HCT116 (cell line): ENCODE measurements at regions not wholly inside any gene's neighbourhood (a gene's known extent, or its start where the extent isn't known, plus 50 kb on each side); places are given as distances from the start of the nearest gene placed in this dataset.

Experiments used
- ATAC-seq: fragments of 200-7000 bp; cut with Tn5 transposase; 2 replicates; pipeline ENCODE4 v1.9.1; 2020; ENCODE audit warnings: mild to moderate bottlenecking, moderate library complexity
- BruUV-seq: library from RNA; stranded (reverse); fragments of 400-500 nt; replicated peaks from 2 replicates; lab custom pipeline; 2021; lab: Mats Ljungman, UMichigan
- CTCF ChIA-PET: fragments of 300-600 bp; sonication (Branson Sonifier 250); formaldehyde crosslinking; loops from one replicate; lab custom pipeline; 2021; ENCODE audit warnings: antibody characterized with exemption; lab: Charles Lee
- POLR2A ChIA-PET: fragments of 300-600, 350-600 bp; sonication (Branson Sonifier 250); formaldehyde crosslinking; loops from one replicate; lab custom pipeline; 2021; ENCODE audit warnings: antibody characterized with exemption; lab: Charles Lee
- RAD21 ChIA-PET, 2 experiments: fragments of 300-600 bp; sonication (Branson Sonifier 250); formaldehyde crosslinking; loops; one replicate each; lab custom pipeline; 2023; ENCODE audit warnings: low total read pairs in 2 of 2; ENCODE audit not compliant: uncharacterized antibody in 2 of 2, unreplicated experiment in 2 of 2, low non-redundant PET in 1 of 2; lab: Charles Lee
- DNase-seq: peaks from one replicate; pipeline ENCODE4 v3.0.0-alpha.2; 2010; ENCODE audit warnings: low read depth, low spot score
- H2AFZ ChIP-seq: fragments of 200-600 bp; shearing (Covaris generic), sonication (generic); 2 replicates; pipeline ENCODE4 v1.6.1; 2017; ENCODE audit warnings: low read depth, mixed run types, mixed read lengths, antibody characterized with exemption, low read length; ENCODE audit not compliant: poor library complexity, severe bottlenecking
- H3K27ac ChIP-seq: 2 replicates; pipeline ENCODE4 v1.5.1; 2012; ENCODE audit warnings: low read depth, low read length
- H3K27me3 ChIP-seq: fragments of 200-600 bp; sonication (generic); 2 replicates; pipeline ENCODE4 v1.6.1; 2016; ENCODE audit warnings: mixed run types, low read length, mixed read lengths; ENCODE audit not compliant: insufficient read depth
- H3K36me3 ChIP-seq, 2 experiments: fragments of 200-500 bp in 1 of 2; fragments of 200-600 bp in 1 of 2; sonication (Bioruptor generic) in 1 of 2; sonication (generic) in 1 of 2; 2 replicates each; pipeline versions ENCODE4 v1.5.1 to v1.6.1; 2014 to 2016; ENCODE audit warnings: low read length in 2 of 2, inconsistent platforms in 1 of 2, mixed read lengths in 1 of 2, mixed run types in 1 of 2; ENCODE audit not compliant: insufficient read depth in 2 of 2, control insufficient read depth in 1 of 2
- H3K4me1 ChIP-seq, 2 experiments: fragments of 200-600 bp in 1 of 2; sonication (generic) in 1 of 2; 2 replicates each; pipeline versions ENCODE4 v1.5.1 to v1.6.1; 2012 to 2017; ENCODE audit warnings: low read length in 2 of 2, inconsistent platforms in 1 of 2, mild to moderate bottlenecking in 1 of 2, mixed read lengths in 1 of 2, mixed run types in 1 of 2, moderate library complexity in 1 of 2; ENCODE audit not compliant: insufficient read depth in 2 of 2, control insufficient read depth in 1 of 2
- H3K4me2 ChIP-seq: fragments of 200-600 bp; sonication (generic); 2 replicates; pipeline ENCODE4 v1.6.1; 2017; ENCODE audit warnings: mixed run types, low read length, mixed read lengths
- H3K4me3 ChIP-seq, 2 experiments: fragments of 200-600 bp in 1 of 2; sonication (generic) in 1 of 2; replicated peaks in 1 of 2; 2 replicates each; pipeline ENCODE4 v1.5.1; 2011 to 2016; ENCODE audit warnings: low read length in 2 of 2, control low read depth in 1 of 2, low read depth in 1 of 2, mild to moderate bottlenecking in 1 of 2, mixed read lengths in 1 of 2, mixed run types in 1 of 2
- H3K79me2 ChIP-seq: fragments of 200-600 bp; sonication (generic); 2 replicates; pipeline ENCODE4 v1.6.1; 2017; ENCODE audit warnings: mild to moderate bottlenecking, mixed run types, low read length, moderate library complexity, mixed read lengths; ENCODE audit not compliant: insufficient read depth
- H3K9ac ChIP-seq: fragments of 200-600 bp; sonication (generic); 2 replicates; pipeline ENCODE4 v1.6.1; 2016; ENCODE audit warnings: low read length, mixed read lengths
- H3K9me2 ChIP-seq: fragments of 200-600 bp; sonication (generic), shearing (Covaris generic); 2 replicates; pipeline ENCODE4 v1.6.1; 2017; ENCODE audit warnings: mixed run types, mild to moderate bottlenecking, moderate library complexity; ENCODE audit not compliant: insufficient read depth
- H3K9me3 ChIP-seq, 2 experiments: fragments of 200-500 bp in 1 of 2; fragments of 200-600 bp in 1 of 2; sonication (Bioruptor generic) in 1 of 2; sonication (generic) in 1 of 2; 2 replicates each; pipeline ENCODE4 v1.6.1; 2014 to 2017; ENCODE audit warnings: low read length in 2 of 2, mixed read lengths in 2 of 2, inconsistent platforms in 1 of 2, low read depth in 1 of 2, mild to moderate bottlenecking in 1 of 2, mixed run types in 1 of 2, moderate library complexity in 1 of 2; ENCODE audit not compliant: control insufficient read depth in 1 of 2, insufficient read depth in 1 of 2
- H4K20me1 ChIP-seq: fragments of 200-600 bp; sonication (generic), shearing (Covaris generic); 2 replicates; pipeline ENCODE4 v1.6.1; 2017; ENCODE audit warnings: mixed run types, mild to moderate bottlenecking, moderate library complexity; ENCODE audit not compliant: insufficient read depth
- ATF3 ChIP-seq: IDR thresholded peaks from 2 replicates; pipeline ENCODE4 v1.6.1; 2012
- CBX3 ChIP-seq: IDR thresholded peaks from 2 replicates; pipeline ENCODE4 v1.6.1; 2012; ENCODE audit warnings: low read depth
- CEBPB ChIP-seq: IDR thresholded peaks from 2 replicates; pipeline ENCODE4 v1.6.1; 2012; ENCODE audit warnings: low read depth
- CTCF ChIP-seq, 3 experiments: fragments of 200-600 bp in 1 of 3; sonication (generic) in 1 of 3; IDR thresholded peaks in 2 of 3; conservative IDR thresholded peaks in 1 of 3; 2 replicates each; pipeline ENCODE4 v1.5.1; 2012 to 2017; ENCODE audit warnings: low read depth in 2 of 3, low read length in 2 of 3, antibody characterized with exemption in 1 of 3, borderline replicate concordance in 1 of 3, control low read depth in 1 of 3, mild to moderate bottlenecking in 1 of 3, mixed read lengths in 1 of 3, mixed run types in 1 of 3, moderate library complexity in 1 of 3; ENCODE audit not compliant: insufficient read depth in 1 of 3
- EGR1 ChIP-seq: IDR thresholded peaks from 2 replicates; pipeline ENCODE4 v1.6.1; 2012; ENCODE audit warnings: low read depth
- ELF1 ChIP-seq: IDR thresholded peaks from 2 replicates; pipeline ENCODE4 v1.6.1; 2012; ENCODE audit warnings: low read depth, borderline replicate concordance
- EZH2 ChIP-seq: fragments of 200-600 bp; sonication (generic); IDR thresholded peaks from 2 replicates; pipeline ENCODE4 v1.6.1; 2017; ENCODE audit warnings: antibody characterized with exemption, mixed run types
- FOSL1 ChIP-seq: IDR thresholded peaks from 2 replicates; pipeline ENCODE4 v1.6.1; 2012; ENCODE audit warnings: low read depth
- JUND ChIP-seq: IDR thresholded peaks from 2 replicates; pipeline ENCODE4 v1.6.1; 2012
- POLR2A ChIP-seq: IDR thresholded peaks from 2 replicates; pipeline ENCODE4 v1.7.0; 2011; ENCODE audit warnings: borderline replicate concordance; ENCODE audit not compliant: insufficient read depth, insufficient read length; ENCODE audit errors: extremely low read depth
- POLR2AphosphoS5 ChIP-seq: IDR thresholded peaks from 2 replicates; pipeline ENCODE4 v1.6.1; 2011; ENCODE audit warnings: mild to moderate bottlenecking, low read depth, low read length, moderate library complexity
- RAD21 ChIP-seq: IDR thresholded peaks from 2 replicates; pipeline ENCODE4 v1.6.1; 2012; ENCODE audit warnings: low read depth, mild to moderate bottlenecking
- REST ChIP-seq: IDR thresholded peaks from 2 replicates; pipeline ENCODE4 v1.6.1; 2012; ENCODE audit warnings: low read depth
- SIN3A ChIP-seq: IDR thresholded peaks from 2 replicates; pipeline ENCODE4 v1.6.1; 2012; ENCODE audit warnings: low read depth
- TCF7L2 ChIP-seq: IDR thresholded peaks from 2 replicates; pipeline ENCODE4 v1.7.0; 2011; ENCODE audit warnings: borderline replicate concordance, inconsistent platforms; ENCODE audit not compliant: insufficient read depth, insufficient read length; ENCODE audit errors: extremely low read depth
- YY1 ChIP-seq: IDR thresholded peaks from 2 replicates; pipeline ENCODE4 v1.6.1; 2011; ENCODE audit warnings: low read length, low read depth, moderate library complexity, mild to moderate bottlenecking; ENCODE audit not compliant: insufficient replicate concordance; ENCODE audit errors: extremely low read depth
- ZNF274 ChIP-seq: fragments of 200-500 bp; sonication (Bioruptor generic); IDR thresholded peaks from 2 replicates; pipeline ENCODE4 v1.6.1; 2014; ENCODE audit warnings: mild to moderate bottlenecking, low read depth, low read length, inconsistent platforms
- intact Hi-C: fragments of 100-400 bp; cut with micrococcal nuclease; formaldehyde crosslinking; loops from 2 replicates; pipeline ENCODE4 v1.10.0; 2022

- TF ChIP-seq TCF7L2 (no peak), YY1 (no peak), CBX3 (peak; percentile 44; the same call in 1 of the 2 replicates), SIN3A (peak; percentile 66)
- TF ChIP-seq, all 23 proteins: peak for 8
Measured at GRCh38 chr2:156892467-156893281, 364.8 kb upstream of the GALNT5 start (continued).

GRCh38 chr2:156896294-156896693, 361.2 kb upstream of the GALNT5 start:
- Histone ChIP-seq H3K4me2 (no peak overlapping the region), H3K79me2 (no peaks in the 10 kb centered on the region), H3K4me1 (peaks cover 2 to 39% of the 10 kb centered on the region in 2 experiments; a peak in 2 of 4 replicates), H3K9me2 (no peaks in the 10 kb centered on the region), H3K27me3 (no peaks in the 10 kb centered on the region), H3K9ac (no peak overlapping the region), H3K9me3 (no peaks in the 10 kb centered on the region), H2AFZ (peak overlapping the region; percentile 93), H4K20me1 (no peaks in the 10 kb centered on the region), H3K27ac (no peak overlapping the region), H3K4me3 (no peak overlapping the region), H3K36me3 (no peaks in the 10 kb centered on the region)
- intact Hi-C loops, result no loop called here
- DNase-seq, result no peak
- no peak for ATAC-seq
- TF ChIP-seq RAD21 (no peak), FOSL1 (0 out of 2 replicates have a peak, but pooled peaks have one; percentile 15), POLR2AphosphoS5 (no peak), REST (no peak), YY1 (no peak), ATF3 (no peak), SIN3A (no peak), ZNF274 (no peak), CEBPB (no peak), CTCF (IDR thresholded peaks at IDR 0.05 in 2 of 3, conservative IDR thresholded peaks at IDR 0.05 in 1 of 3; ENCODE audit: borderline replicate concordance in 1 of 3, insufficient read depth in 1 of 3, low read depth in 2 of 3, low read length in 2 of 3) (no peak), POLR2A (no peak), EGR1 (no peak), JUND (peak; percentile 6; the same call in 1 of the 2 replicates), EZH2 (no peak), ELF1 (no peak)
- CTCF ChIA-PET, result no interaction called here
- POLR2A ChIA-PET, result no interaction called here
- RAD21 ChIA-PET, result no interaction called here
- BruUV-seq, result no TSS peak
